SK-N-SH treated with all-trans-retinoic acid at 6 μM for 48 hours (cell line): ENCODE measurements at regions not wholly inside any gene's neighbourhood (a gene's known extent, or its start where the extent isn't known, plus 50 kb on each side); places are given as distances from the start of the nearest gene placed in this dataset.

ENCODE experiments used
- BACH2 ChIP-seq: fragments of 250-450 bp; sonication (Bioruptor Pico); IDR thresholded peaks from 2 replicates; pipeline ENCODE4 v1.9.0; 2021; ENCODE audit warnings: mild to moderate bottlenecking, borderline replicate concordance
- CREB5 ChIP-seq: fragments of 250-450 bp; sonication (Bioruptor Pico); IDR thresholded peaks from 2 replicates; pipeline ENCODE4 v1.5.1; 2020; ENCODE audit warnings: low read depth, mild to moderate bottlenecking, moderate library complexity
- GLIS3 ChIP-seq: fragments of 250-450 bp; sonication (Bioruptor Pico); IDR thresholded peaks from 2 replicates; pipeline ENCODE4 v1.5.0; 2020; ENCODE audit warnings: mild to moderate bottlenecking, moderate library complexity
- ISL1 ChIP-seq: fragments of 250-450 bp; sonication (Bioruptor Pico); IDR thresholded peaks from 2 replicates; pipeline ENCODE4 v2.1.2; 2022; ENCODE audit warnings: mild to moderate bottlenecking, moderate library complexity
- PATZ1 ChIP-seq: fragments of 250-450 bp; sonication (Bioruptor Pico); IDR thresholded peaks from 2 replicates; pipeline ENCODE4 v1.8.0; 2020; ENCODE audit warnings: mild to moderate bottlenecking, moderate library complexity, borderline replicate concordance
- TSHZ2 ChIP-seq: fragments of 250-450 bp; sonication (Bioruptor Pico); IDR thresholded peaks from 2 replicates; pipeline ENCODE4 v1.5.0; 2020; ENCODE audit warnings: mild to moderate bottlenecking, moderate library complexity
- ZC3H10 ChIP-seq: fragments of 250-450 bp; sonication (Bioruptor Pico); IDR thresholded peaks from 2 replicates; pipeline ENCODE4 v1.5.1; 2021; ENCODE audit warnings: mild to moderate bottlenecking, moderate library complexity
- ZFP3 ChIP-seq: fragments of 250-450 bp; sonication (Bioruptor Pico); IDR thresholded peaks from 2 replicates; pipeline ENCODE4 v1.5.0; 2020; ENCODE audit warnings: mild to moderate bottlenecking, moderate library complexity
- ZFP30 ChIP-seq: fragments of 450-650 bp; formaldehyde crosslinking; IDR thresholded peaks from 2 replicates; pipeline ENCODE4 v1.5.0; 2022; ENCODE audit warnings: mild to moderate bottlenecking, moderate library complexity

GRCh38 chr5:158120760-158121159 is 261.8 kb upstream of the CLINT1 start:
- TF ChIP-seq PATZ1 (no peak), ZC3H10 (CRISPR knock-in tag) (no peak), BACH2 (no peak), ISL1 (CRISPR knock-in tag) (no peak), TSHZ2 (no peak), GLIS3 (CRISPR knock-in tag) (no peak), ZFP3 (no peak), ZFP30 (CRISPR knock-in tag) (no peak), CREB5 (CRISPR knock-in tag) (no peak)
